Activated naive CD8-positive, alpha-beta T cell treated with anti-CD3 and anti-CD28 coated beads, Interleukin-2, amount 10 ng/mL, durations not matched to agents 7 days and 5 days (primary cell): ENCODE measurements at regions not wholly inside any gene's neighbourhood (a gene's known extent, or its start where the extent isn't known, plus 50 kb on each side); places are given as distances from the start of the nearest gene placed in this dataset.

Experiments used
- ATAC-seq: fragments of 150-1000 bp; cut with Tn5 transposase; one replicate; pipeline ENCODE4 v1.10.0; 2021; ENCODE audit warnings: low read depth, moderate library complexity
- POLR2A ChIA-PET: fragments of 350-600 bp; sonication (Branson Sonifier 250); formaldehyde crosslinking; loops from one replicate; lab custom pipeline; 2021; ENCODE audit warnings: antibody characterized with exemption; lab: Charles Lee
- DNase-seq: peaks from one replicate; pipeline ENCODE4 v3.0.0; 2021
- H3K27ac Mint-ChIP-seq: one replicate; pipeline ENCODE4 v1.8.0; 2022; ENCODE audit warnings: mild to moderate bottlenecking, mixed read lengths
- H3K27me3 Mint-ChIP-seq: one replicate; pipeline ENCODE4 v1.8.0; 2022; ENCODE audit warnings: mild to moderate bottlenecking, moderate library complexity, mixed read lengths
- H3K36me3 Mint-ChIP-seq: one replicate; pipeline ENCODE4 v1.8.0; 2021; ENCODE audit warnings: mild to moderate bottlenecking, mixed read lengths
- H3K4me1 Mint-ChIP-seq: one replicate; pipeline ENCODE4 v1.8.0; 2021; ENCODE audit warnings: mixed read lengths
- H3K4me3 Mint-ChIP-seq: one replicate; pipeline ENCODE4 v1.8.0; 2022; ENCODE audit warnings: mild to moderate bottlenecking, moderate library complexity, mixed read lengths
- H3K9me3 Mint-ChIP-seq: one replicate; pipeline ENCODE4 v1.8.0; 2021; ENCODE audit warnings: mixed read lengths

DNA sequence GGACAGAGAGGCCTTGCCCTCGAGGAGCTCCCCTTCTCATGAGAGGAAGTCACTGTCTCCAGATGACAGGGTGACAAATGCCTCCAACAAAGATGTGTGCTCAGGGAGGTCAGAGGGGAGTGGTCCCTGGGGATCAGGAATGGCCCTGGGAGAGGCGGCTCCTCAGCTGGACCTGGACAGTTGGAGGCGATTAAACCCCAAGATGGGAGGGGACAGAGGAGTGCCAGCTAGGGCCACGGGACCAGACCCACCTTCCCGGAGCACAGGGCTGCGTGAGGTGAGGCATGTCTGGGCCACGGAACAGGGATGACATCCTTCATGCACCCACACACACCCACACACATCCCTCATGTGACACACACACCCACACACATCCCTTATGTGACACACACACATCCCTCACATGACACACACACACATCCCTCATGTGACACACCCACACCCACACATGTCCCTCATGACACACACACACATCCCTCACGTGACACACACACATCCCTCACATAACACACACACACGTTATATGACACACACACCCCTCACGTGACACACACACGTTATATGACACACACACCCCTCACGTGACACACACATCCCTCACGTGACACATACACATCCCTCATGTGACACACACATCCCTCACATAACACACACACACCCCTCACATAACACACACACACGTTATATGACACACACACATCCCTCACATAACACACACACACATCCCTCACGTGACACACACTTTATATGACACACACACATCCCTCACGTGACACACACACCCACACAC is 57.4 kb upstream of the SLCO4A1 start:
- DNase-seq (no peak), ATAC-seq (no peak)
- H3K36me3 Mint-ChIP-seq = no peaks in the 10 kb centered on the region
- POLR2A ChIA-PET = no interaction called here
- no peaks in the 10 kb centered on the region for H3K9me3 Mint-ChIP-seq
- H3K27me3 Mint-ChIP-seq = peaks cover 22% of the 10 kb centered on the region
- H3K27ac Mint-ChIP-seq = no peak overlapping the region
- H3K4me1 Mint-ChIP-seq = no peaks in the 10 kb centered on the region
- no peak overlapping the region for H3K4me3 Mint-ChIP-seq

- no peaks in the 10 kb centered on the region for H3K4me1 Mint-ChIP-seq
- H3K36me3 Mint-ChIP-seq = no peaks in the 10 kb centered on the region
- POLR2A ChIA-PET = no interaction called here
- ATAC-seq (no peak), DNase-seq (no peak)
- no peak overlapping the region for H3K4me3 Mint-ChIP-seq
- no peaks in the 10 kb centered on the region for H3K9me3 Mint-ChIP-seq
- peaks cover 16% of the 10 kb centered on the region for H3K27me3 Mint-ChIP-seq
- no peak overlapping the region for H3K27ac Mint-ChIP-seq
These were observed 56.8 kb upstream of the SLCO4A1 start for GRCh38 chr20:62585461-62585970.

- no peak overlapping the region for H3K27ac Mint-ChIP-seq
- POLR2A ChIA-PET = no interaction called here
- no peak overlapping the region for H3K4me3 Mint-ChIP-seq
- ATAC-seq (no peak), DNase-seq (no peak)
- peaks cover 14% of the 10 kb centered on the region for H3K27me3 Mint-ChIP-seq
- no peaks in the 10 kb centered on the region for H3K4me1 Mint-ChIP-seq
- no peaks in the 10 kb centered on the region for H3K9me3 Mint-ChIP-seq
- H3K36me3 Mint-ChIP-seq = no peaks in the 10 kb centered on the region
These were observed 55.5 kb upstream of the SLCO4A1 start for GRCh38 chr20:62586799-62587198.

DNA sequence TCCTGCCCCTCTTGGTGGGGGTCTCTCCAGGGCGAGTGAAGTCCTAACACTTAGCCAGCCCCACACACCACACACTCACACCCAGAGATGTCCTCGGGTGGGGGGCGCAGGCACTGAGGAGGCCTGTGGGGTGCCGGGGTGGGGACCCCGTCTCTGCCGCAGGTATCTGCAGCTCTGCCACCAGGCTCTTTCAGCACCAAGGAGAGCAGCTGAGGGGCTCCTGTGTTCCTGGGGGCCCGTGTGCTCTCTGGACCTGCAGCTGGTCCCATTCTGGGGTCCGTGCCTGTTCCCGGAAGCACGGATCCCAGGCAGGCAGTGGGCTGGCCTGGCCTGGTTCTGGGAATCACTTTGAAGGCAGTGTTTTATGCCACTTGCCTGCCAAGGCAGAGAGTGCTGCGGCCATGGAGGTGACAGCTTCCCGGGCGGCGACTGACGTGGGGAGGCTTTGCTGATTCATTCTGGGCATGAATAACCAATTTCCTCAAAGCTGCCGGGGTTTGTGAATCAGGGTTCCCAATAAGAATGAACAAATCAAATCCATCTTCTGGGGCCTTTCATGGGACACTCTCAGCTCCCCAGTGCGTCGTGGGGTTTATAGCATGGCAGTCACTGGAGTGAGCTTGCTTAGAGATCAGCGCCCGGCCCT is 54.4 kb upstream of the SLCO4A1 start:
- Mint-ChIP-seq H3K9me3 (no peaks in the 10 kb centered on the region), H3K27ac (no peak overlapping the region), H3K4me3 (no peak overlapping the region), H3K4me1 (no peaks in the 10 kb centered on the region), H3K27me3 (peaks cover 10% of the 10 kb centered on the region), H3K36me3 (no peaks in the 10 kb centered on the region)
- POLR2A ChIA-PET = interaction anchor here (1.1 kb wide), 1 partner anchor 15 kb away, joined by 4 read pairs; no protein-coding TSS in a partner anchor
- ATAC-seq = no peak
- DNase-seq = no peak

DNA sequence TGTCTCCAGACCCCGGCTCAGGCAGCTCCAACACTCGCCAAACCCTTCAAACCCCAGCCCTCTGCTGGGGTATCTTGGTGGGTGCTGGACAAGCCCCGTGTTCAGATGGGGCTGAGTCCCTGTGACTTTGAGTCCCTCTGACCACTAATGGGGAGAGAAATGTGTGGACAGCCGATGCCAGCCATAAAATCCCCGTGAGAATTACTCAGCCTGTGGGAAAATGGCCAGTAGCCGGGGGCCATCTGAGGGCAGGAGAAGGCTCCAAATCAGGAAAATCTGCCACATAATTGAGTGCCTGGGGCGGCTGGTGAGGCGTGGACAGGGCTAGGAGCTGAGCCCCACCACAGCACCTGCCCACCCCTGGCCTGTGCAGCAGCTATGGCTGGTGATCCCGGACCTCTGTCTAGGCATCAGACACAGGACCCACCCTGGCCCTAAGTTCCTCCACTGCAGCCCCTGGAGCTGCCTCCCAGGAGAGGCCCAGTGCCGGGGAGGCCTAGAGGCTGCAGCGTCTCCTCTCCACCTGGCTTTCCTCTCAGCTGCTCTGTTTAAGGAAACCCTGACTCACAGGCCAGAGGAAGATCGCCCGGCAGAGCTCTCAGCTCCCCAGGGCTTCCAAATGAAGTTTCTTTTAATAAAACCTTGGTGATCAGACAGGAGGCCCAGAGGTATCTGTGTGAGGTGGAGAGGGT is 53.7 kb upstream of the SLCO4A1 start:
- Mint-ChIP-seq H3K36me3 (no peaks in the 10 kb centered on the region), H3K27me3 (peaks cover 3% of the 10 kb centered on the region), H3K27ac (no peak overlapping the region), H3K9me3 (no peaks in the 10 kb centered on the region), H3K4me1 (no peaks in the 10 kb centered on the region), H3K4me3 (no peak overlapping the region)
- DNase-seq = no peak
- POLR2A ChIA-PET = interaction anchor here (1.1 kb wide), 1 partner anchor 15 kb away, joined by 4 read pairs; no protein-coding TSS in a partner anchor
- no peak for ATAC-seq

DNA sequence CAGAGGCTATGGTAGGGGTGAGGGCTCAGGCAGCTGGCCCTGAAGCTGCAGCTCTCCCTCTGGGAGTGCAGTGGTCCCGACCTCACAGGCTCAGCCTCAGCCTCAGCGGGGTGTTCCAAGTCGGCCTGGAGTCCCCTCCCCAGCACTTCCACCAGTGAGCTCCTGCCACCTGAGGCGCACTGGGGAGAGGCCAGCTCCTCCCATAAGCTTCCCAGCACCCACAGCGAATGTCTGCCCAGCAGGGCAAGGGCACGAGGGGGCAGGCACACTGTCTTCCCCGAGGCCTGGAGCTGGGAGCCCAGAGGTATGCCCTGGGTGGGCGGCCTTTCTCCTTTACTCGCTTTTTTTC is 53.2 kb upstream of the SLCO4A1 start:
- Mint-ChIP-seq H3K4me3 (no peak overlapping the region), H3K27me3 (peaks cover 5% of the 10 kb centered on the region), H3K36me3 (no peaks in the 10 kb centered on the region), H3K4me1 (no peaks in the 10 kb centered on the region), H3K27ac (no peak overlapping the region), H3K9me3 (no peaks in the 10 kb centered on the region)
- POLR2A ChIA-PET = interaction anchor here (1.1 kb wide), 1 partner anchor 14 kb away, joined by 4 read pairs; no protein-coding TSS in a partner anchor
- ATAC-seq = no peak
- no peak for DNase-seq

GRCh38 chr20:62589720-62590119 is 52.6 kb upstream of the SLCO4A1 start:
- H3K27me3 Mint-ChIP-seq = peaks cover 8% of the 10 kb centered on the region
- POLR2A ChIA-PET = no interaction called here
- H3K9me3 Mint-ChIP-seq = no peaks in the 10 kb centered on the region
- no peak overlapping the region for H3K27ac Mint-ChIP-seq
- DNase-seq (no peak), ATAC-seq (no peak)
- no peaks in the 10 kb centered on the region for H3K4me1 Mint-ChIP-seq
- H3K36me3 Mint-ChIP-seq = no peaks in the 10 kb centered on the region
- H3K4me3 Mint-ChIP-seq = no peak overlapping the region

- H3K4me1 Mint-ChIP-seq = no peaks in the 10 kb centered on the region
- no peaks in the 10 kb centered on the region for H3K36me3 Mint-ChIP-seq
- ATAC-seq = no peak
- H3K27ac Mint-ChIP-seq = no peak overlapping the region
- POLR2A ChIA-PET = no interaction called here
- no peak overlapping the region for H3K4me3 Mint-ChIP-seq
- H3K9me3 Mint-ChIP-seq = no peaks in the 10 kb centered on the region
- H3K27me3 Mint-ChIP-seq = peaks cover 15% of the 10 kb centered on the region
- no peak for DNase-seq
These were observed 51.8 kb upstream of the SLCO4A1 start for GRCh38 chr20:62590309-62591121.

- Mint-ChIP-seq H3K9me3 (no peaks in the 10 kb centered on the region), H3K27ac (no peak overlapping the region), H3K4me3 (no peak overlapping the region), H3K4me1 (no peaks in the 10 kb centered on the region), H3K36me3 (no peaks in the 10 kb centered on the region), H3K27me3 (peaks cover 20% of the 10 kb centered on the region)
- DNase-seq = no peak
- POLR2A ChIA-PET = no interaction called here
- ATAC-seq = no peak
These were observed 51.2 kb upstream of the SLCO4A1 start for GRCh38 chr20:62591122-62591468.

GRCh38 chr20:62591591-62591990 is 50.7 kb upstream of the SLCO4A1 start:
- no peak for DNase-seq
- no peak for ATAC-seq
- H3K27me3 Mint-ChIP-seq = peaks cover 20% of the 10 kb centered on the region
- H3K36me3 Mint-ChIP-seq = no peaks in the 10 kb centered on the region
- POLR2A ChIA-PET = no interaction called here
- no peaks in the 10 kb centered on the region for H3K4me1 Mint-ChIP-seq
- H3K4me3 Mint-ChIP-seq = no peak overlapping the region
- H3K27ac Mint-ChIP-seq = peak overlapping the region; percentile 10
- H3K9me3 Mint-ChIP-seq = no peaks in the 10 kb centered on the region
